Ectodermal cell (in vitro differentiated cells): ENCODE measurements at regions not wholly inside any gene's neighbourhood (a gene's known extent, or its start where the extent isn't known, plus 50 kb on each side); places are given as distances from the start of the nearest gene placed in this dataset.
"Not testable (repeated sequence)": the region's sequence is repeated elsewhere in the genome, so short reads cannot be mapped to it uniquely, and the experiment has no call there.

Experiments used
- H3K27ac ChIP-seq: 2 replicates; pipeline ENCODE4 v1.7.0; 2013; ENCODE audit warnings: mild to moderate bottlenecking, low read depth, low read length; ENCODE audit not compliant: insufficient read depth, poor library complexity, severe bottlenecking
- H3K27me3 ChIP-seq: 2 replicates; pipeline ENCODE4 v1.7.0; 2013; ENCODE audit warnings: mild to moderate bottlenecking, low read length; ENCODE audit not compliant: insufficient read depth, control insufficient read depth, poor library complexity, severe bottlenecking
- H3K36me3 ChIP-seq: one replicate; pipeline ENCODE4 v1.7.0; 2013; ENCODE audit warnings: low read length; ENCODE audit not compliant: control insufficient read depth, insufficient read depth
- H3K4me1 ChIP-seq: one replicate; pipeline ENCODE4 v1.7.0; 2013; ENCODE audit warnings: low read length; ENCODE audit not compliant: control insufficient read depth, insufficient read depth
- H3K4me3 ChIP-seq: 2 replicates; pipeline ENCODE4 v1.7.0; 2013; ENCODE audit warnings: low read depth, low read length, control low read depth; ENCODE audit not compliant: insufficient read depth
- H3K9me3 ChIP-seq: 2 replicates; pipeline ENCODE4 v1.7.0; 2013; ENCODE audit warnings: mild to moderate bottlenecking, low read length, moderate library complexity; ENCODE audit not compliant: control insufficient read depth
- WGBS, 2 experiments: methylation state at CpG; one replicate each; pipeline ENCODE4 v1.1.7; 2013; ENCODE audit warnings: missing lambda C conversion rate in 2 of 2; 5-methylcytosine and 5-hydroxymethylcytosine counted together

DNA sequence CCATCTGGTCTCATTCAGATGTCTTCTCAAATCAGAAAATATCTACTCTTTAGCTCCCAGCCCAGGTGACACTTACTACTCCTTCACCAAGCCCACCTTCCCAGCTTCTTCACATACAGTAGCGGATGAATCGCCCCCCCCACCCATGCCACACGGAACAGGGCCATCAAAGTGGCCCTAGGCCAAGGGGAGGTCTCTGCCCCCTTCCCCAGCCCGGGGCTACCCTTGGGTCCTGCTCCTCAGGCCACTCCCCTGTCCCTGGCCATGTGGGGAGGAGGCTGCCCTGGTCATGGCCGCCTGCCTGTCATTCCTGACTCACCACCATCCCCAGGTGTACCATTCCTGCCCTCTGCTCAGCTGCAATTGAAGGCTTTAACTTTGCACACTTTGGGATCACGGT is 142.8 kb downstream of the NECTIN1 start:
- H3K4me1 ChIP-seq: peaks cover 22% of the 10 kb centered on the region
- H3K27me3 ChIP-seq: peaks cover 19% of the 10 kb centered on the region
- H3K27ac ChIP-seq: no peak overlapping the region
- H3K36me3 ChIP-seq: no peaks in the 10 kb centered on the region
- 74% methylated on average over 6 of the region's 6 CpGs for WGBS, 2 experiments
- no peak overlapping the region for H3K4me3 ChIP-seq
- no peaks in the 10 kb centered on the region for H3K9me3 ChIP-seq

DNA sequence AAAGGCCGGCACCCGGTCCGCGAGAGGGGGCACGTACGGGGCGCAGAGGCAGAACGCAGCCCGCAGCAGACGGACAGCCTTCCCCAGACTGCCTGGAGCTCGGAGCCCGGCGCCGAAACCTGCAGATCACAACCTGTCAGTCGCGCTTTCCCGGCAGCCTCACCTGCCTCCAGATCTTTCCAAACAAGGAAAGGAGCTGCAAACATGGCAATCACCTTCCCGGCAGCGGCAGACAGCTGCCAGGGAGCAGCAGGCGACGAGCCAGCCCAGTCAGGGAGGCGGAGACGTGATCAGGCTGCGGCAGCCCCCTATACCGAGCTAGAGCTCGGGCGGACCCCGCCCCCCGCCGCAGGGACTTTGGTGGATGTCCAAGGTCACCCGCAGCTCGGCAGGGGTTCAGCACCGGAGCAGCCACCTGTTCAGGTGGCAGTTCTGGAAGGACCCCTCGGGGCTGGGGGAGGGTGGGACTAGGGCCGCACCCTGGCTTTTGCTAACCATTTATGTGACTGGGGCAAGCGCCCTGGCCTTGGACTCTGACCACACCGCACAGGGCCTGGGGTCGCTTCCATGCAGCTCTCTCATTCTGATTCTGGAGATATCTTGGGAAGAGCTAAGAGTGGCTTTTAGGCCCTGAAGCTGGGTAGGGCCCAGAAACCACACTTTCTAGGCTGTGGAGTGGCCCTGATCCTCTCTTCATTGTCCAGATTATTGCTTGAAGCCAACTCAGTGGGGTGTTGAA is 143.8 kb downstream of the NECTIN1 start:
- 8 to 9% methylated on average over 38 of the region's 38 CpGs for WGBS, 2 experiments
- no peak overlapping the region for H3K27ac ChIP-seq
- H3K36me3 ChIP-seq: no peaks in the 10 kb centered on the region
- H3K4me3 ChIP-seq: peak overlapping the region; percentile 42
- H3K9me3 ChIP-seq: no peaks in the 10 kb centered on the region
- H3K27me3 ChIP-seq: peaks cover 19% of the 10 kb centered on the region
- peaks cover 16% of the 10 kb centered on the region for H3K4me1 ChIP-seq

DNA sequence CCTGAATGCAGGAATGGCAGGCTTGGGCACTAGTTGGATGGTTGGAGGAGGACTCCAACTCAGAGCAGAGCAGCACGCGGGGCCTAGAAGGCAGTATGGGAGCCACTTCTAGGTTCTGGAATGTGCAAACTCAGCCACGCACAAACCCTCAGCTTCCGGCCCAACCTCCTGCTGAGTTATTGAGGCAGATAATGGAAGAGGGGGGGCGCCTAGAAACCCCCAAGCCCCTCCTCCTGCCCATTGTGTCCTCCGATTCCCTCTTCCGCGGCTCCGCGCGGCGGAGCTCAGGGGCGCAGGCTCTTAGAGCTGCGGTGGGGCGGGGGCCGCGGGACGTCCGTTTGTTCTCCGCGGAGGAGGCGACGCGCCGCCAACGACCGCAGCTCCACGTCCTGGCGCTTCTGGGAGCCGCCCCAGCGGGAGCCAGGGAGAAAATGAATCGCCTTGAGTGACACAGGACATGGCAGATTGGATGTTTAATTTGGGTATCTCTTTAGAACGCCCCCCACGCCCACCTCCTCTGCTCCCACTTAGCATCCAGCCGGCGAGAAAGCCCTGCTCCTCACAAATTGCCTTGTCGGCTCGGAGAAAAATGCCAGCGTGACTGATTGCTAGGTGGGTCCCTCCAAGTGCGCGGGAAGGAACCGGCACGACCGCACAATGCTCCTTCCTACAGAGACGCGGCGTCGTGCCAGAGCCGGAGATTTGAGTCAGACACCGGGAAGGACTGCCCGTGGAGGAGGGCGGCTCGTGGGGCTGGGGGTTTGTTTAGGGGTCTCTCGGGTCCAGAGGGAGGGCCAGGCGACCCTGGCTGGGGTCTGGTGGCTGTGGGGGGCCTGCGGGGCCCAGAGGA is 144.6 kb downstream of the NECTIN1 start:
- H3K27ac ChIP-seq: peak overlapping the region; percentile 30
- peak overlapping the region; percentile 42 for H3K4me3 ChIP-seq
- 0 to 1% methylated on average over 56 of the region's 56 CpGs for WGBS, 2 experiments
- peaks cover 19% of the 10 kb centered on the region for H3K27me3 ChIP-seq
- no peaks in the 10 kb centered on the region for H3K9me3 ChIP-seq
- H3K36me3 ChIP-seq: no peaks in the 10 kb centered on the region
- H3K4me1 ChIP-seq: peaks cover 16% of the 10 kb centered on the region

DNA sequence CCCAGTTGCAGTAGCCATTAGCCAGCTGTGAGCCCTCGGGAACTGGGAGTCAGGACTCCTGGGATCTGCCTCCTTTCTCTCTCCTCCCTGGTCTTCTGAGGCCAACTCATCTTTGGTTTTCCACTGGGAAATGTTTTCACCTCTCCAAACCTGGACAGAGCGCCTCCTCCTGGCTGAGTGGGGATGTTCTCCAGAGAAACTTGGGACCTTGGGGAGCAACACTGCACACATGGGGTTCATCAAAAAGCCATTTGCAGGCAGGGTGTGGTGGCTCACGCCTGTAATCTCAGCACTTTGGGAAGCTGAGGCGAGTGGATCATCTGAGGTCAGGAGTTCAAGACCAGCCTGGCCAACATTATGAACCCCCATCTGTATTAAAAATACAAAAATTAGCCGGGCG is 145.4 kb downstream of the NECTIN1 start:
- H3K27me3 ChIP-seq: peaks cover 19% of the 10 kb centered on the region
- no peaks in the 10 kb centered on the region for H3K9me3 ChIP-seq
- no peaks in the 10 kb centered on the region for H3K36me3 ChIP-seq
- WGBS, 2 experiments: 91 to 96% methylated on average over 6 of the region's 6 CpGs
- H3K4me1 ChIP-seq: peaks cover 16% of the 10 kb centered on the region
- H3K4me3 ChIP-seq: no peak overlapping the region
- H3K27ac ChIP-seq: no peak overlapping the region

DNA sequence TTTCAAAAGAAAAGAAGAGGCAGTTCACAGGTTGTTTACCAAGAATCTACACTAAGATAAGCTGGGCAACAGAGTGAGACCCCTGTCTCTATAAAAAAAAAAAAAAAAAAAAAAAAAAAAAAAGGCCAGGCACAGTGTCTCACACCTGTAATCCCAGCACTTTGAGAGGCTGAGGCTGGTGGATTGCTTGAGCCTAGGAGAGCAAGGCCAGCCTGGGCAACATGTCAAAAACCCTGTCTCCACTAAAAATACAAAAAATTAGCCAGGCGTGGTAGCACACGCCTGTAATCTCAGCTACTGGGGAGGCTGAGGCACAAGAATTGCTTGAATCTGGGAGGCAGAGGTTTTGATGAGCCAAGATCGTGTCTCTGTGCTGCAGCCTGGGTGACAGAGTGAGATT is 147.6 kb downstream of the NECTIN1 start:
- not testable (repeated sequence) for H3K9me3 ChIP-seq, H3K27ac ChIP-seq, H3K36me3 ChIP-seq, H3K4me3 ChIP-seq
- Histone ChIP-seq H3K27me3 (peaks cover 19% of the 10 kb centered on the region), H3K4me1 (peaks cover 16% of the 10 kb centered on the region)
- 90 to 95% methylated on average over 3 of the region's 3 CpGs for WGBS, 2 experiments

DNA sequence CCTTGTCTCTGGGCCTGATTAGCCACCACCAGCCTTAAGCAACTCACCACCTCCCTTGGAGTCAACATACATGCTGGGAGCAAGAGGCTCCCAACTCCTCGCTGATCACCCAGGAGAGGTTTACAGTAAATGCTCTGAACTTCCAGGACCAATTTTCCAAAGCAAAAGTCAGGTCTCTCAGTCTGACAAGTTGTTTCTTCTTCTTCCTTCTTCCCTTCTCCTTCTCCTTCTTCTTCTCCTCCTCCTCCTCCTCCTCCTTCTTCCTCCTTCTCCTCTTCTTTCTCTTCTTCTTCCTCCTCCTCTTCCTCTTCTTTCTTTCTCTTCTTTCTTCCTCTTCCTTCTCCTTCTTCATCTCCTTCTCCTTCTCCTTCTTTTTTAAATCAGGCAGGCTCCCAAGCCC is 148.2 kb downstream of the NECTIN1 start:
- Histone ChIP-seq H3K9me3 (no peaks in the 10 kb centered on the region), H3K27me3 (peaks cover 13% of the 10 kb centered on the region), H3K4me1 (peaks cover 16% of the 10 kb centered on the region), H3K4me3 (no peak overlapping the region), H3K27ac (no peak overlapping the region), H3K36me3 (no peaks in the 10 kb centered on the region)
- WGBS, 2 experiments: 90 to 91% methylated on average over 1 of the region's 1 CpG

DNA sequence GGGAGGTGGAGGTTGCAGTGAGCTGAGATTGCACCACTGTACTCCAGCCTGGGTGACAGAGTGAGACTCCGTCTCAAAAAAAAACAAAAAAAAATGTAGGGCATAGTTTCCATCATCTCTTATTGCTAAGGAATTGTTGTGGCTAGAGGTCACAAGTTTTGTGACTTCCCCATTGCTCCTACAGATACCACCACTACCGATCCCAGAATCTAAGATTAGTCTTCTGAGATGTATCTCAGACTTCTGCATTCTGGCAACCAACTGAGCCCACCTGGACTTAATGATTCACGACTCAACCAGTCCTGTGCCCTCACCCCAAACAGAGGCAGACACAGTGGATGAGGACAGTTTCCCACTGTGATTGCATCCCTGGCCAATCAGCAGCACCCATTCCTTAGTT is 148.9 kb downstream of the NECTIN1 start:
- Histone ChIP-seq H3K36me3 (no peaks in the 10 kb centered on the region), H3K27ac (no peak overlapping the region), H3K9me3 (no peaks in the 10 kb centered on the region), H3K27me3 (peaks cover 6% of the 10 kb centered on the region), H3K4me1 (peaks cover 13% of the 10 kb centered on the region), H3K4me3 (no peak overlapping the region)
- 87 to 92% methylated on average over 3 of the region's 3 CpGs for WGBS, 2 experiments

DNA sequence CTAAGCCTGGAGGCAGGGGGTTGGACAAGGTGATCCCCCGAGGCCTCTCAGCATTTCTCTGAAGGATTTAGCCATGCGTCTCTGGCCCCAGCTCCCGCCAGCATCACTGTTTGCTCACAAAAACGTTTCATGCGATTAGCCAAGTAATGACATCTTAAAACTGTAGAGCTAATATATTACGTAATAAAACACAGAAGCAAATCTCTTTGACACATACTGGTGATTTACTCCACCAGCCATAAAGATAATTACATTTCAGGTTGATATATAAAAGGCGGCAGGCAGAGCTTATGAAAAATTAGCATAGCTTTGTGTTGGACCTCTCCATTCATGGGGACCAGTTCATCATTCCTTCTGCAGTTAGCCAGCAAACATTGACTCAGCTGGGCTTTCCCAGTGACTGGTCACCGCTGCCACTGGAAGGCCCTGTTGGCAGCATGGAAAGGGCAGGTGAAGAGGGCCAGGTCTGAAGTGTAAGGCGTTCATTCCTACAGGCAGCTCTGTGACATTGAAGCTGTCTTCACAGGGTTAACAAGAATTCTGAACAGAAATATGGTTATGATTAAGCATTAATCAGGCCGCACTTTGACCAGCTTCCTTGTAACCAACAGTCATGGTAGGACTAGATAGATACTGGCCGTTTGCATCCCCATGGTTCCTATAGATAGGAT is 150.3 kb downstream of the NECTIN1 start:
- no peaks in the 10 kb centered on the region for H3K9me3 ChIP-seq
- 93 to 94% methylated on average over 11 of the region's 11 CpGs for WGBS, 2 experiments
- H3K4me3 ChIP-seq: no peak overlapping the region
- H3K27ac ChIP-seq: no peak overlapping the region
- H3K4me1 ChIP-seq: peaks cover 3% of the 10 kb centered on the region
- no peaks in the 10 kb centered on the region for H3K27me3 ChIP-seq
- H3K36me3 ChIP-seq: no peaks in the 10 kb centered on the region

DNA sequence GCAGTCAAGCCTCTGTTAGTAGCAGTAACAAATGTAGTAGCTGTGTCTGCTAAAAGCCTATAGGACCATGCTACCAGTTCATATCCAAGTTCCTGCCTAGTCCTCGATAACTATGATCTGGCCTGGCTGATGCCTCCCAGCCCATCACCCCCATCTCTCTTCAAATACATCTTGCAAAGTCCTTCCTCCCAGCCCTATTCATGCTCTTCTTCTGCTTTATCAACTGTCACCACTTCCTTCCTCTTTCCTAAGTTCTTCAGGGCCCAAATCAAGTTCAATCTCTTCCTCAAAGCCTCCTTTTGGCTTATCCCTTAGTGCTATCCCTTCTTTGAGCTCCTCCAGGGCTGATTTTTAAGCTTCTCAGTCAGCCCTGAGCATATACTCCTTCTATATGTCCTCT is 150.9 kb upstream of the THY1 start:
- H3K4me1 ChIP-seq: no peaks in the 10 kb centered on the region
- H3K27ac ChIP-seq: no peak overlapping the region
- 89 to 92% methylated on average over 1 of the region's 1 CpG for WGBS, 2 experiments
- no peaks in the 10 kb centered on the region for H3K9me3 ChIP-seq
- H3K36me3 ChIP-seq: no peaks in the 10 kb centered on the region
- H3K27me3 ChIP-seq: no peaks in the 10 kb centered on the region
- H3K4me3 ChIP-seq: no peak overlapping the region
